H9 (cell line): ENCODE measurements at regions not wholly inside any gene's neighbourhood (a gene's known extent, or its start where the extent isn't known, plus 50 kb on each side); places are given as distances from the start of the nearest gene placed in this dataset.

Source experiments
- DNase-seq: peaks from one replicate; pipeline ENCODE4 v3.0.0-alpha.2; 2017
- H2AFZ ChIP-seq: one replicate; pipeline ENCODE4 v1.6.1; 2013; ENCODE audit warnings: mild to moderate bottlenecking, low read length, control low read depth, moderate library complexity
- H2AK5ac ChIP-seq: 2 replicates; pipeline ENCODE4 v1.6.1; 2013; ENCODE audit warnings: low read length, control low read depth, mixed read lengths; ENCODE audit not compliant: insufficient read length
- H2BK120ac ChIP-seq: one replicate; pipeline ENCODE4 v1.6.1; 2013; ENCODE audit warnings: low read depth, mild to moderate bottlenecking, low read length, control low read depth, inconsistent platforms; ENCODE audit not compliant: poor library complexity, severe bottlenecking
- H2BK12ac ChIP-seq: 2 replicates; pipeline ENCODE4 v1.6.1; 2013; ENCODE audit warnings: low read length, control low read depth, mixed read lengths, low read depth; ENCODE audit not compliant: insufficient read length
- H2BK15ac ChIP-seq: 2 replicates; pipeline ENCODE4 v1.6.1; 2013; ENCODE audit warnings: low read depth, low read length, control low read depth
- H2BK20ac ChIP-seq: one replicate; pipeline ENCODE4 v1.6.1; 2013; ENCODE audit warnings: low read depth, mild to moderate bottlenecking, low read length, control low read depth, inconsistent platforms; ENCODE audit not compliant: poor library complexity, severe bottlenecking
- H2BK5ac ChIP-seq: 2 replicates; pipeline ENCODE4 v1.6.1; 2013; ENCODE audit warnings: low read length, control low read depth, mixed read lengths; ENCODE audit not compliant: insufficient read length
- H3K14ac ChIP-seq: 2 replicates; pipeline ENCODE4 v1.6.1; 2013; ENCODE audit warnings: low read length, control low read depth; ENCODE audit not compliant: insufficient read depth
- H3K18ac ChIP-seq: 2 replicates; pipeline ENCODE4 v1.6.1; 2013; ENCODE audit warnings: low read depth, mild to moderate bottlenecking, mixed read lengths, low read length, control low read depth; ENCODE audit not compliant: insufficient read length
- H3K23ac ChIP-seq: 2 replicates; pipeline ENCODE4 v1.6.1; 2013; ENCODE audit warnings: low read length, control low read depth, mixed read lengths, low read depth; ENCODE audit not compliant: insufficient read length
- H3K23me2 ChIP-seq: 2 replicates; pipeline ENCODE4 v1.6.1; 2013; ENCODE audit warnings: low read depth, mild to moderate bottlenecking, mixed read lengths, low read length, control low read depth; ENCODE audit not compliant: insufficient read length, poor library complexity, severe bottlenecking
- H3K27ac ChIP-seq: 2 replicates; pipeline ENCODE4 v1.5.1; 2013; ENCODE audit warnings: low read length, control low read depth, mixed read lengths, low read depth; ENCODE audit not compliant: insufficient read length
- H3K27me3 ChIP-seq: 2 replicates; pipeline ENCODE4 v1.6.1; 2013; ENCODE audit warnings: low read length, control low read depth, inconsistent platforms; ENCODE audit not compliant: insufficient read depth
- H3K4ac ChIP-seq: 2 replicates; pipeline ENCODE4 v1.6.1; 2013; ENCODE audit warnings: low read depth, mild to moderate bottlenecking, control low read depth, inconsistent platforms, low read length, moderate library complexity
- H3K4me1 ChIP-seq: 2 replicates; pipeline ENCODE4 v1.6.1; 2013; ENCODE audit warnings: low read length, control low read depth, inconsistent platforms; ENCODE audit not compliant: insufficient read depth
- H3K4me2 ChIP-seq: 2 replicates; pipeline ENCODE4 v1.6.1; 2013; ENCODE audit warnings: low read length, control low read depth, mixed read lengths; ENCODE audit not compliant: insufficient read length, insufficient read depth
- H3K56ac ChIP-seq: 2 replicates; pipeline ENCODE4 v1.6.1; 2013; ENCODE audit warnings: low read depth, mild to moderate bottlenecking, mixed read lengths, low read length, control low read depth; ENCODE audit not compliant: insufficient read length
- H3K79me1 ChIP-seq: 2 replicates; pipeline ENCODE4 v1.6.1; 2013; ENCODE audit warnings: low read depth, mild to moderate bottlenecking, moderate library complexity, low read length, control low read depth, inconsistent platforms; ENCODE audit not compliant: insufficient read depth, poor library complexity, severe bottlenecking
- H3K79me2 ChIP-seq: 2 replicates; pipeline ENCODE4 v1.6.1; 2013; ENCODE audit warnings: low read length, control low read depth, inconsistent platforms; ENCODE audit not compliant: insufficient read depth
- H3K9ac ChIP-seq: 2 replicates; pipeline ENCODE4 v1.6.1; 2013; ENCODE audit warnings: low read length, control low read depth, mixed read lengths; ENCODE audit not compliant: insufficient read length; ENCODE audit errors: extremely low read depth
- H3K9me3 ChIP-seq: one replicate; pipeline ENCODE4 v1.6.1; 2013; ENCODE audit warnings: low read depth, low read length, inconsistent platforms; ENCODE audit not compliant: control insufficient read depth
- H3T11ph ChIP-seq: one replicate; pipeline ENCODE4 v1.6.1; 2013; ENCODE audit warnings: mild to moderate bottlenecking, low read length, control low read depth, inconsistent platforms
- H4K20me1 ChIP-seq: one replicate; pipeline ENCODE4 v1.6.1; 2013; ENCODE audit not compliant: control insufficient read depth, insufficient read length, insufficient read depth
- H4K5ac ChIP-seq: 2 replicates; pipeline ENCODE4 v1.6.1; 2013; ENCODE audit warnings: low read depth, mild to moderate bottlenecking, mixed read lengths, low read length, control low read depth; ENCODE audit not compliant: insufficient read length
- H4K8ac ChIP-seq: replicated peaks from 2 replicates; pipeline ENCODE4 v1.6.1; 2013; ENCODE audit warnings: low read length, control low read depth, mixed read lengths, low read depth; ENCODE audit not compliant: insufficient read length
- H4K91ac ChIP-seq: 2 replicates; pipeline ENCODE4 v1.6.1; 2013; ENCODE audit warnings: low read depth, mild to moderate bottlenecking, moderate library complexity, mixed read lengths, low read length, control low read depth; ENCODE audit not compliant: insufficient read length
- H3K27ac Mint-ChIP-seq, 3 experiments: 2 replicates in 2 of 3; 3 replicates in 1 of 3; pipeline ENCODE4 v1.8.0; 2020 to 2021; ENCODE audit warnings: mixed read lengths in 3 of 3, mild to moderate bottlenecking in 1 of 3, moderate library complexity in 1 of 3
- H3K27me3 Mint-ChIP-seq: 2 replicates; pipeline ENCODE4 v1.8.0; 2021; ENCODE audit warnings: low read depth, mild to moderate bottlenecking, moderate library complexity, mixed read lengths
- H3K36me3 Mint-ChIP-seq, 3 experiments: 2 replicates in 2 of 3; 3 replicates in 1 of 3; pipeline ENCODE4 v1.8.0; 2020 to 2021; ENCODE audit warnings: low read depth in 3 of 3, mixed read lengths in 3 of 3; ENCODE audit not compliant: insufficient read depth in 1 of 3
- H3K4me1 Mint-ChIP-seq, 2 experiments: 2 replicates each; pipeline ENCODE4 v1.8.0; 2020; ENCODE audit warnings: mixed read lengths in 2 of 2
- H3K4me3 Mint-ChIP-seq, 2 experiments: 2 replicates in 1 of 2; 3 replicates in 1 of 2; pipeline ENCODE4 v1.8.0; 2020 to 2021; ENCODE audit warnings: mild to moderate bottlenecking in 2 of 2, mixed read lengths in 2 of 2, moderate library complexity in 1 of 2
- H3K9me3 Mint-ChIP-seq, 2 experiments: 2 replicates in 1 of 2; 3 replicates in 1 of 2; pipeline ENCODE4 v1.8.0; 2020; ENCODE audit warnings: mild to moderate bottlenecking in 2 of 2, mixed read lengths in 2 of 2, moderate library complexity in 1 of 2
- CTCF ChIP-seq: fragments of 200-600 bp; sonication (generic); conservative IDR thresholded peaks from 3 replicates; pipeline ENCODE4 v1.8.0; 2021; ENCODE audit warnings: antibody characterized with exemption, mild to moderate bottlenecking
- whole genome bisulfite sequencing: extraction: QIAGEN DNeasy Blood & Tissue Kit; methylation state at CpG from one replicate; pipeline ENCODE4 v1.1.7; 2013; ENCODE audit warnings: missing lambda C conversion rate, low lambda C conversion rate, mixed read lengths; ENCODE audit not compliant: insufficient read length; ENCODE audit errors: extremely low coverage; 5-methylcytosine and 5-hydroxymethylcytosine counted together

DNA sequence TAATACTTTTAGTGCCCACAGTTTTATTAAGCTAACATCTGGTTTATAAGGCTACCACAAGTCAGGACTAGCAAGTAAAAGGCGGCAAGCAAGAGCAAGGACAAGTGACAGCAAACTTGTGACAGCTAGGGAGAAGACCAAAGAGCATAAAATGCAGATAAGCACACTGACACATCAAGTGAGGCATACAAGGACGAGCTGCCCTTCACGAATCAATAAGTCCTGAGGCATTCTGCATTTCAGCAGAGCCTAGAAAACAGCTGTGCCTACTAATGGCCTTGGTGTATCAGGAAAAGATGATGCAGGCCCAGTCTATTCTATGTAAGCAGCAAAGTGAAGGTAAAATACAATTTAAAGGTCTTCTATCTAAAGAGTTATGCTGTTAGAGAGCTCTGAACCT lies 74.8 kb downstream of the KRTAP19-8 start:
- no peak overlapping the region for H3K18ac ChIP-seq
- no peak overlapping the region for H3K27ac ChIP-seq
- no peak overlapping the region for H3T11ph ChIP-seq
- no peak overlapping the region for H3K4ac ChIP-seq
- H2AK5ac ChIP-seq = no peak overlapping the region
- no peaks in the 10 kb centered on the region for H3K4me1 Mint-ChIP-seq
- no peak for TF ChIP-seq CTCF
- no peaks in the 10 kb centered on the region for H4K20me1 ChIP-seq
- no peak for DNase-seq
- no peak overlapping the region for H3K27ac Mint-ChIP-seq
- no peaks in the 10 kb centered on the region for H3K79me2 ChIP-seq
- H3K4me2 ChIP-seq = no peak overlapping the region
- H2BK120ac ChIP-seq = no peak overlapping the region
- H4K8ac ChIP-seq = no peak overlapping the region
- no peak overlapping the region for H4K5ac ChIP-seq
- H3K36me3 Mint-ChIP-seq = no peaks in the 10 kb centered on the region
- H3K56ac ChIP-seq = no peak overlapping the region
- no peaks in the 10 kb centered on the region for H3K9me3 ChIP-seq
- no peaks in the 10 kb centered on the region for H3K79me1 ChIP-seq
- no peak overlapping the region for H3K23ac ChIP-seq
- no peaks in the 10 kb centered on the region for H3K27me3 ChIP-seq
- H2BK12ac ChIP-seq = no peak overlapping the region
- H3K4me3 Mint-ChIP-seq = no peak overlapping the region
- H2BK20ac ChIP-seq = no peak overlapping the region
- H3K9ac ChIP-seq = no peak overlapping the region
- no peaks in the 10 kb centered on the region; the same call in 1 of the 2 replicates for H3K27me3 Mint-ChIP-seq
- H3K23me2 ChIP-seq = no peaks in the 10 kb centered on the region
- H2AFZ ChIP-seq = no peak overlapping the region
- WGBS = no CpG with 5 or more reads among the region's 3 CpGs
- no peak overlapping the region for H2BK15ac ChIP-seq
- no peak overlapping the region for H3K14ac ChIP-seq
- H2BK5ac ChIP-seq = no peak overlapping the region
- peaks cover 7% of the 10 kb centered on the region in 2 experiments; a peak in 3 of 5 replicates for H3K9me3 Mint-ChIP-seq
- H4K91ac ChIP-seq = no peak overlapping the region
- no peaks in the 10 kb centered on the region for H3K4me1 ChIP-seq
